ENCODE measurements at regions not wholly inside any gene's neighbourhood (a gene's known extent, or its start where the extent isn't known, plus 50 kb on each side); places are given as distances from the start of the nearest gene placed in this dataset.

GRCh38 chr2:2610751-2611150 lies 279.7 kb upstream of the MYT1L start:
- TF ChIP-seq, protein P1, sequence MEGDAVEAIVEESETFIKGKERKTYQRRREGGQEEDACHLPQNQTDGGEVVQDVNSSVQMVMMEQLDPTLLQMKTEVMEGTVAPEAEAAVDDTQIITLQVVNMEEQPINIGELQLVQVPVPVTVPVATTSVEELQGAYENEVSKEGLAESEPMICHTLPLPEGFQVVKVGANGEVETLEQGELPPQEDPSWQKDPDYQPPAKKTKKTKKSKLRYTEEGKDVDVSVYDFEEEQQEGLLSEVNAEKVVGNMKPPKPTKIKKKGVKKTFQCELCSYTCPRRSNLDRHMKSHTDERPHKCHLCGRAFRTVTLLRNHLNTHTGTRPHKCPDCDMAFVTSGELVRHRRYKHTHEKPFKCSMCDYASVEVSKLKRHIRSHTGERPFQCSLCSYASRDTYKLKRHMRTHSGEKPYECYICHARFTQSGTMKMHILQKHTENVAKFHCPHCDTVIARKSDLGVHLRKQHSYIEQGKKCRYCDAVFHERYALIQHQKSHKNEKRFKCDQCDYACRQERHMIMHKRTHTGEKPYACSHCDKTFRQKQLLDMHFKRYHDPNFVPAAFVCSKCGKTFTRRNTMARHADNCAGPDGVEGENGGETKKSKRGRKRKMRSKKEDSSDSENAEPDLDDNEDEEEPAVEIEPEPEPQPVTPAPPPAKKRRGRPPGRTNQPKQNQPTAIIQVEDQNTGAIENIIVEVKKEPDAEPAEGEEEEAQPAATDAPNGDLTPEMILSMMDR (IDR thresholded peaks at IDR 0.05) = no peak
- TF ChIP-seq EP300 (IDR thresholded peaks at IDR 0.05) = no peak
- no peak for TF ChIP-seq POLR2A (IDR thresholded peaks at IDR 0.05)

All from suprapubic skin (tissue), 3 donors.